ENCODE measurements at regions not wholly inside any gene's neighbourhood (a gene's known extent, or its start where the extent isn't known, plus 50 kb on each side); places are given as distances from the start of the nearest gene placed in this dataset.

GRCh38 chr18:44424645-44425035, 256.0 kb upstream of the SETBP1 start:
- Histone ChIP-seq H3K4me3 (ENCODE audit: low read depth, low read length) (no peak overlapping the region), H3K27ac (ENCODE audit: extremely low read depth, low read depth, low read length) (no peak overlapping the region), H3K36me3 (ENCODE audit: control insufficient read depth in 2 of 2, insufficient read depth in 1 of 2, low read length in 2 of 2) (no peaks in the 10 kb centered on the region), H3K9me3 (ENCODE audit: control insufficient read depth, insufficient read depth, low read depth, low read length) (no peaks in the 10 kb centered on the region), H3K4me1 (ENCODE audit: control insufficient read depth, insufficient read depth, low read length) (no peaks in the 10 kb centered on the region)
- POLR2A ChIA-PET = no interaction called here
- TF ChIP-seq ZNF132 (tag by site-specific recombination; IDR thresholded peaks at IDR 0.05; ENCODE audit: borderline replicate concordance) (no peak), HOXC10 (CRISPR knock-in tag; IDR thresholded peaks at IDR 0.05) (no peak), ZNF600 (tag by site-specific recombination; IDR thresholded peaks at IDR 0.05) (no peak), ZNF324 (tag by site-specific recombination; IDR thresholded peaks at IDR 0.05) (no peak), ZNF449 (tag by site-specific recombination; IDR thresholded peaks at IDR 0.05) (no peak), ZNF610 (tag by site-specific recombination; IDR thresholded peaks at IDR 0.05; ENCODE audit: borderline replicate concordance) (no peak), ZBTB26 (tag by site-specific recombination; optimal IDR thresholded peaks at IDR 0.05) (no peak), ZNF423 (tag by site-specific recombination; IDR thresholded peaks at IDR 0.05) (no peak), PRDM6 (tag by site-specific recombination; IDR thresholded peaks at IDR 0.05) (no peak), EGR2 (tag by site-specific recombination; IDR thresholded peaks at IDR 0.05; ENCODE audit: low read depth) (no peak), ZNF23 (tag by site-specific recombination; IDR thresholded peaks at IDR 0.05; ENCODE audit: borderline replicate concordance) (no peak), ZBTB10 (tag by site-specific recombination; IDR thresholded peaks at IDR 0.05) (no peak), ZNF280C (tag by site-specific recombination; IDR thresholded peaks at IDR 0.05) (no peak)
- CTCF ChIA-PET = no interaction called here

GRCh38 chr18:44425161-44425560, 255.5 kb upstream of the SETBP1 start:
- ChIA-PET POLR2A (no interaction called here), CTCF (no interaction called here)
- Histone ChIP-seq H3K36me3 (ENCODE audit: control insufficient read depth in 2 of 2, insufficient read depth in 1 of 2, low read length in 2 of 2) (no peaks in the 10 kb centered on the region), H3K4me1 (ENCODE audit: control insufficient read depth, insufficient read depth, low read length) (no peaks in the 10 kb centered on the region), H3K9me3 (ENCODE audit: control insufficient read depth, insufficient read depth, low read depth, low read length) (no peaks in the 10 kb centered on the region), H3K27ac (ENCODE audit: extremely low read depth, low read depth, low read length) (no peak overlapping the region), H3K4me3 (ENCODE audit: low read depth, low read length) (no peak overlapping the region)
- no peak for TF ChIP-seq GFI1B (tag by site-specific recombination; IDR thresholded peaks at IDR 0.05)
- TF ChIP-seq IKZF3 (tag by site-specific recombination; IDR thresholded peaks at IDR 0.05) = no peak
- no peak for TF ChIP-seq ZNF223 (tag by site-specific recombination; IDR thresholded peaks at IDR 0.05)
- TF ChIP-seq ZEB2 (tag by site-specific recombination; IDR thresholded peaks at IDR 0.05) = no peak
- TF ChIP-seq ZFP41 (tag by site-specific recombination; IDR thresholded peaks at IDR 0.05; ENCODE audit: borderline replicate concordance) = no peak
- TF ChIP-seq ZNF350 (tag by site-specific recombination; IDR thresholded peaks at IDR 0.05) = no peak
- TF ChIP-seq ZNF660 (tag by site-specific recombination; IDR thresholded peaks at IDR 0.05) = no peak
- TF ChIP-seq ZFP3 (tag by site-specific recombination; IDR thresholded peaks at IDR 0.05; ENCODE audit: low read depth) = no peak
- TF ChIP-seq ZNF24 (tag by site-specific recombination; IDR thresholded peaks at IDR 0.05) = no peak
- no peak for TF ChIP-seq ZSCAN23 (tag by site-specific recombination; IDR thresholded peaks at IDR 0.05)
- TF ChIP-seq ZNF311 (tag by site-specific recombination; IDR thresholded peaks at IDR 0.05; ENCODE audit: borderline replicate concordance) = no peak
- TF ChIP-seq KLF8 (tag by site-specific recombination; IDR thresholded peaks at IDR 0.05) = no peak
- no peak for TF ChIP-seq ZNF677 (tag by site-specific recombination; IDR thresholded peaks at IDR 0.05)
- TF ChIP-seq REPIN1 (tag by site-specific recombination; IDR thresholded peaks at IDR 0.05; ENCODE audit: low read depth) = no peak

All from HEK293 (cell line).